Astrocyte (in vitro differentiated cells and primary cell): ENCODE measurements at regions not wholly inside any gene's neighbourhood (a gene's known extent, or its start where the extent isn't known, plus 50 kb on each side); places are given as distances from the start of the nearest gene placed in this dataset.

Source experiments
- DNase-seq: peaks from one replicate; pipeline ENCODE4 v3.0.0-alpha.2; 2010; ENCODE audit warnings: low read depth
- FAIRE-seq: peaks from 2 replicates; lab custom pipeline; 2011; peaks lifted over from hg19 to GRCh38; lab: Jason Lieb, UNC
- H2AFZ ChIP-seq: 2 replicates; pipeline ENCODE4 v1.6.0; 2012; ENCODE audit warnings: low read depth, low read length, inconsistent platforms
- H3K27ac ChIP-seq: 2 replicates; pipeline ENCODE4 v1.5.1; 2011; ENCODE audit warnings: low read depth, low read length, inconsistent platforms
- H3K27me3 ChIP-seq: 2 replicates; pipeline ENCODE4 v1.6.0; 2011; ENCODE audit warnings: low read length, inconsistent platforms; ENCODE audit not compliant: insufficient read depth
- H3K36me3 ChIP-seq: 2 replicates; pipeline ENCODE4 v1.5.1; 2011; ENCODE audit warnings: low read length, inconsistent platforms; ENCODE audit not compliant: insufficient read depth
- H3K4me1 ChIP-seq: 2 replicates; pipeline ENCODE4 v1.5.1; 2011; ENCODE audit warnings: low read length, inconsistent platforms; ENCODE audit not compliant: insufficient read depth
- H3K4me2 ChIP-seq: 2 replicates; pipeline ENCODE4 v1.6.0; 2012; ENCODE audit warnings: low read length, inconsistent platforms
- H3K4me3 ChIP-seq: 2 replicates; pipeline ENCODE4 v1.5.1; 2011; ENCODE audit warnings: low read depth, mild to moderate bottlenecking, low read length, inconsistent platforms; ENCODE audit not compliant: insufficient read depth
- H3K79me2 ChIP-seq: 2 replicates; pipeline ENCODE4 v1.6.0; 2012; ENCODE audit warnings: mild to moderate bottlenecking, low read length, inconsistent platforms; ENCODE audit not compliant: insufficient read depth
- H3K9ac ChIP-seq: 2 replicates; pipeline ENCODE4 v1.6.0; 2012; ENCODE audit warnings: mild to moderate bottlenecking, low read length, inconsistent platforms
- H3K9me3 ChIP-seq: 2 replicates; pipeline ENCODE4 v1.5.1; 2012; ENCODE audit warnings: low read depth, mild to moderate bottlenecking, low read length, inconsistent platforms; ENCODE audit not compliant: insufficient read depth
- H4K20me1 ChIP-seq: 2 replicates; pipeline ENCODE4 v1.6.0; 2012; ENCODE audit warnings: low read length, inconsistent platforms; ENCODE audit not compliant: insufficient read depth
- H3K27ac Mint-ChIP-seq: one replicate; pipeline ENCODE4 v1.8.0; 2021; ENCODE audit warnings: mild to moderate bottlenecking, mixed read lengths; ENCODE audit not compliant: unreplicated experiment
- H3K27me3 Mint-ChIP-seq: one replicate; pipeline ENCODE4 v1.8.0; 2021; ENCODE audit warnings: low read depth, mixed read lengths; ENCODE audit not compliant: unreplicated experiment
- H3K36me3 Mint-ChIP-seq: one replicate; pipeline ENCODE4 v1.8.0; 2021; ENCODE audit warnings: low read depth, mixed read lengths; ENCODE audit not compliant: unreplicated experiment
- H3K4me1 Mint-ChIP-seq: one replicate; pipeline ENCODE4 v1.8.0; 2021; ENCODE audit warnings: low read depth, mixed read lengths; ENCODE audit not compliant: unreplicated experiment
- H3K4me3 Mint-ChIP-seq: one replicate; pipeline ENCODE4 v1.8.0; 2021; ENCODE audit warnings: mild to moderate bottlenecking, moderate library complexity, mixed read lengths; ENCODE audit not compliant: unreplicated experiment
- H3K9me3 Mint-ChIP-seq: one replicate; pipeline ENCODE4 v1.8.0; 2021; ENCODE audit warnings: mild to moderate bottlenecking, mixed read lengths; ENCODE audit not compliant: unreplicated experiment
- CTCF ChIP-seq: IDR thresholded peaks from 2 replicates; pipeline ENCODE4 v1.5.1; 2011; ENCODE audit warnings: low read depth, mild to moderate bottlenecking, inconsistent platforms, low read length, moderate library complexity; ENCODE audit not compliant: insufficient read depth
- EZH2 ChIP-seq: IDR thresholded peaks from 2 replicates; pipeline ENCODE4 v1.6.1; 2012; ENCODE audit warnings: mild to moderate bottlenecking, low read length, inconsistent platforms; ENCODE audit not compliant: insufficient read depth

GRCh38 chr2:19667085-19667484 lies 234.7 kb downstream of the TTC32 start:
- Histone ChIP-seq H2AFZ (no peak overlapping the region), H3K9me3 (no peaks in the 10 kb centered on the region), H3K36me3 (no peaks in the 10 kb centered on the region), H3K79me2 (no peaks in the 10 kb centered on the region), H3K9ac (no peak overlapping the region), H3K27me3 (no peaks in the 10 kb centered on the region), H3K27ac (no peak overlapping the region), H4K20me1 (no peaks in the 10 kb centered on the region), H3K4me2 (no peak overlapping the region), H3K4me3 (no peak overlapping the region), H3K4me1 (no peaks in the 10 kb centered on the region)
- H3K36me3 Mint-ChIP-seq: no peaks in the 10 kb centered on the region
- peaks cover 7% of the 10 kb centered on the region for H3K27me3 Mint-ChIP-seq
- H3K4me1 Mint-ChIP-seq: peaks cover 4% of the 10 kb centered on the region
- FAIRE-seq: no peak
- peak; percentile 18 for TF ChIP-seq CTCF
- no peak for TF ChIP-seq EZH2
- peak; percentile 41 for DNase-seq
- H3K9me3 Mint-ChIP-seq: no peaks in the 10 kb centered on the region
- H3K4me3 Mint-ChIP-seq: no peak overlapping the region
- H3K27ac Mint-ChIP-seq: no peak overlapping the region

GRCh38 chr2:19664646-19665045 lies 237.1 kb downstream of the TTC32 start:
- Mint-ChIP-seq H3K9me3 (no peaks in the 10 kb centered on the region), H3K4me1 (peaks cover 4% of the 10 kb centered on the region), H3K36me3 (no peaks in the 10 kb centered on the region), H3K27me3 (peaks cover 7% of the 10 kb centered on the region), H3K4me3 (no peak overlapping the region), H3K27ac (no peak overlapping the region)
- TF ChIP-seq EZH2 (no peak), CTCF (no peak)
- H3K36me3 ChIP-seq: no peaks in the 10 kb centered on the region
- H3K79me2 ChIP-seq: no peaks in the 10 kb centered on the region
- H3K9me3 ChIP-seq: no peaks in the 10 kb centered on the region
- DNase-seq (peak; percentile 69), FAIRE-seq (no peak)
- no peak overlapping the region for H3K9ac ChIP-seq
- no peak overlapping the region for H2AFZ ChIP-seq
- H3K27me3 ChIP-seq: no peaks in the 10 kb centered on the region
- no peak overlapping the region for H3K4me2 ChIP-seq
- no peak overlapping the region for H3K27ac ChIP-seq
- H3K4me3 ChIP-seq: no peak overlapping the region
- H4K20me1 ChIP-seq: no peaks in the 10 kb centered on the region
- no peaks in the 10 kb centered on the region for H3K4me1 ChIP-seq

GRCh38 chr2:19659024-19659792 lies 242.6 kb downstream of the TTC32 start:
- Mint-ChIP-seq H3K27me3 (no peaks in the 10 kb centered on the region), H3K36me3 (no peaks in the 10 kb centered on the region), H3K4me3 (no peak overlapping the region), H3K27ac (no peak overlapping the region), H3K4me1 (no peaks in the 10 kb centered on the region), H3K9me3 (peaks cover 2% of the 10 kb centered on the region)
- DNase-seq: no peak
- Histone ChIP-seq H3K79me2 (no peaks in the 10 kb centered on the region), H3K4me2 (no peak overlapping the region), H3K27ac (no peak overlapping the region), H3K36me3 (no peaks in the 10 kb centered on the region), H3K4me1 (no peaks in the 10 kb centered on the region), H3K9me3 (no peaks in the 10 kb centered on the region), H3K4me3 (no peak overlapping the region), H3K27me3 (no peaks in the 10 kb centered on the region), H2AFZ (no peak overlapping the region), H4K20me1 (no peaks in the 10 kb centered on the region), H3K9ac (no peak overlapping the region)
- no peak for FAIRE-seq
- TF ChIP-seq EZH2 (no peak), CTCF (no peak)
